ENCODE measurements at regions not wholly inside any gene's neighbourhood (a gene's known extent, or its start where the extent isn't known, plus 50 kb on each side); places are given as distances from the start of the nearest gene placed in this dataset.

- DNase-seq: no peak
- no peaks in the 10 kb centered on the region for H3K36me3 ChIP-seq
- H3K4me3 ChIP-seq: no peak overlapping the region
- no peaks in the 10 kb centered on the region for H3K4me1 ChIP-seq
- H3K9me3 ChIP-seq (replicated peaks): no peaks in the 10 kb centered on the region
- TF ChIP-seq CTCF (IDR thresholded peaks at IDR 0.05; ENCODE audit: borderline replicate concordance): no peak
- intact Hi-C loops (cut with micrococcal nuclease): no loop called here
- H3K27me3 ChIP-seq (ENCODE audit: low read depth): no peaks in the 10 kb centered on the region
- no peak overlapping the region for H3K27ac ChIP-seq (replicated peaks)
These were observed 227.3 kb upstream of the MMADHC start for GRCh38 chr2:149814901-149815300.

- TF ChIP-seq CTCF (IDR thresholded peaks at IDR 0.05; ENCODE audit: borderline replicate concordance): no peak
These were observed 226.5 kb upstream of the MMADHC start for GRCh38 chr2:149814049-149814448.

GRCh38 chr2:149808556-149808955 is 221.0 kb upstream of the MMADHC start:
- H3K9me3 ChIP-seq (replicated peaks): no peaks in the 10 kb centered on the region
- no peak overlapping the region for H3K27ac ChIP-seq (replicated peaks)
- TF ChIP-seq CTCF (IDR thresholded peaks at IDR 0.05; ENCODE audit: borderline replicate concordance): no peak
- no peak for DNase-seq
- intact Hi-C loops (cut with micrococcal nuclease): no loop called here
- H3K36me3 ChIP-seq: no peaks in the 10 kb centered on the region
- H3K4me1 ChIP-seq: no peaks in the 10 kb centered on the region
- no peak overlapping the region for H3K4me3 ChIP-seq
- H3K27me3 ChIP-seq (ENCODE audit: low read depth): no peaks in the 10 kb centered on the region

More at GRCh38 chr2:149814049-149814448, 226.5 kb upstream of the MMADHC start:
- Histone ChIP-seq H3K9me3 (replicated peaks) (no peaks in the 10 kb centered on the region), H3K27me3 (ENCODE audit: low read depth) (no peaks in the 10 kb centered on the region), H3K4me3 (no peak overlapping the region), H3K4me1 (no peaks in the 10 kb centered on the region), H3K27ac (replicated peaks) (no peak overlapping the region), H3K36me3 (no peaks in the 10 kb centered on the region)
- DNase-seq: no peak
- intact Hi-C loops (cut with micrococcal nuclease): no loop called here

GRCh38 chr2:149806651-149807050 is 219.1 kb upstream of the MMADHC start:
- H3K4me3 ChIP-seq: no peak overlapping the region
- no peak for DNase-seq
- intact Hi-C loops (cut with micrococcal nuclease): no loop called here
- no peaks in the 10 kb centered on the region for H3K36me3 ChIP-seq
- H3K4me1 ChIP-seq: no peaks in the 10 kb centered on the region
- no peaks in the 10 kb centered on the region for H3K27me3 ChIP-seq (ENCODE audit: low read depth)
- peaks cover 3% of the 10 kb centered on the region for H3K9me3 ChIP-seq (replicated peaks)
- no peak for TF ChIP-seq CTCF (IDR thresholded peaks at IDR 0.05; ENCODE audit: borderline replicate concordance)
- H3K27ac ChIP-seq (replicated peaks): no peak overlapping the region

- no peak for DNase-seq
- no peak overlapping the region for H3K4me3 ChIP-seq
- intact Hi-C loops (cut with micrococcal nuclease): no loop called here
- no peaks in the 10 kb centered on the region for H3K27me3 ChIP-seq (ENCODE audit: low read depth)
- no peak for TF ChIP-seq CTCF (IDR thresholded peaks at IDR 0.05; ENCODE audit: borderline replicate concordance)
- H3K9me3 ChIP-seq (replicated peaks): peaks cover 7% of the 10 kb centered on the region
- no peak overlapping the region for H3K27ac ChIP-seq (replicated peaks)
- no peaks in the 10 kb centered on the region for H3K4me1 ChIP-seq
- H3K36me3 ChIP-seq: no peaks in the 10 kb centered on the region
These were observed 213.3 kb upstream of the MMADHC start for GRCh38 chr2:149800624-149801542.
